A673 (cell line): ENCODE measurements at regions not wholly inside any gene's neighbourhood (a gene's known extent, or its start where the extent isn't known, plus 50 kb on each side); places are given as distances from the start of the nearest gene placed in this dataset.
A peak's percentile ranks its signal among the peaks of the same experiment; 100 is the strongest.

Experiments
- BruUV-seq: library from RNA; stranded (reverse); fragments of 400-500 nt; replicated peaks from 2 replicates; lab custom pipeline; 2021; lab: Mats Ljungman, UMichigan
- CTCF ChIA-PET: fragments of 300-600 bp; sonication (Branson Sonifier 250); formaldehyde crosslinking; loops from one replicate; lab custom pipeline; 2022; ENCODE audit warnings: antibody characterized with exemption; lab: Charles Lee
- POLR2A ChIA-PET: fragments of 300-600 bp; sonication (Branson Sonifier 250); formaldehyde crosslinking; loops from one replicate; lab custom pipeline; 2022; ENCODE audit warnings: antibody characterized with exemption; ENCODE audit not compliant: low non-redundant PET; lab: Charles Lee
- DNase-seq: peaks from one replicate; pipeline ENCODE4 v3.0.0-alpha.2; 2015; ENCODE audit warnings: low spot score
- H3K27ac ChIP-seq: fragments of 200-600 bp; sonication (generic); 2 replicates; pipeline ENCODE4 v1.5.1; 2016; ENCODE audit warnings: mixed run types, low read depth, mild to moderate bottlenecking, mixed read lengths, antibody characterized with exemption, low read length; ENCODE audit not compliant: poor library complexity, severe bottlenecking
- H3K27me3 ChIP-seq: fragments of 200-600 bp; sonication (generic); replicated peaks from 2 replicates; pipeline ENCODE4 v1.6.1; 2017; ENCODE audit warnings: mixed run types, low read depth, mild to moderate bottlenecking, mixed read lengths, antibody characterized with exemption, low read length; ENCODE audit not compliant: insufficient read depth, poor library complexity
- H3K36me3 ChIP-seq: fragments of 200-600 bp; sonication (generic); 2 replicates; pipeline ENCODE4 v1.6.1; 2016; ENCODE audit warnings: mixed run types, mild to moderate bottlenecking, mixed read lengths, antibody characterized with exemption, low read length; ENCODE audit not compliant: insufficient read depth, poor library complexity, severe bottlenecking
- H3K4me1 ChIP-seq: fragments of 200-600 bp; sonication (generic); 2 replicates; pipeline ENCODE4 v1.6.1; 2017; ENCODE audit warnings: mixed run types, mild to moderate bottlenecking, mixed read lengths, antibody characterized with exemption, low read length; ENCODE audit not compliant: insufficient read depth, poor library complexity, severe bottlenecking
- H3K4me3 ChIP-seq: fragments of 200-600 bp; sonication (generic); 2 replicates; pipeline ENCODE4 v1.5.1; 2016; ENCODE audit warnings: low read depth, mixed run types, mild to moderate bottlenecking, mixed read lengths, low read length; ENCODE audit not compliant: poor library complexity, severe bottlenecking
- H3K9me3 ChIP-seq: fragments of 200-600 bp; sonication (generic); 2 replicates; pipeline ENCODE4 v1.6.1; 2016; ENCODE audit warnings: mixed run types, low read depth, mild to moderate bottlenecking, mixed read lengths, antibody characterized with exemption, low read length; ENCODE audit not compliant: poor library complexity, severe bottlenecking
- EZH2 ChIP-seq: fragments of 200-600 bp; sonication (generic); IDR thresholded peaks from 2 replicates; pipeline ENCODE4 v1.6.1; 2017; ENCODE audit warnings: borderline replicate concordance, low read depth, mild to moderate bottlenecking, mixed read lengths, antibody characterized with exemption, low read length; ENCODE audit not compliant: poor library complexity, severe bottlenecking
- intact Hi-C: fragments of 100-400 bp; cut with micrococcal nuclease; formaldehyde crosslinking; loops from one replicate; pipeline ENCODE4 v1.10.0; 2022; ENCODE audit not compliant: unreplicated experiment
- TF ChIP-seq, protein P1 (sequence below): fragments of 300-800, 200-600 bp; sonication (generic); conservative IDR thresholded peaks from 2 replicates; pipeline ENCODE4 v1.5.1; 2017; ENCODE audit warnings: low read depth, mild to moderate bottlenecking, antibody characterized with exemption, low read length, moderate library complexity, mixed read lengths

DNA sequence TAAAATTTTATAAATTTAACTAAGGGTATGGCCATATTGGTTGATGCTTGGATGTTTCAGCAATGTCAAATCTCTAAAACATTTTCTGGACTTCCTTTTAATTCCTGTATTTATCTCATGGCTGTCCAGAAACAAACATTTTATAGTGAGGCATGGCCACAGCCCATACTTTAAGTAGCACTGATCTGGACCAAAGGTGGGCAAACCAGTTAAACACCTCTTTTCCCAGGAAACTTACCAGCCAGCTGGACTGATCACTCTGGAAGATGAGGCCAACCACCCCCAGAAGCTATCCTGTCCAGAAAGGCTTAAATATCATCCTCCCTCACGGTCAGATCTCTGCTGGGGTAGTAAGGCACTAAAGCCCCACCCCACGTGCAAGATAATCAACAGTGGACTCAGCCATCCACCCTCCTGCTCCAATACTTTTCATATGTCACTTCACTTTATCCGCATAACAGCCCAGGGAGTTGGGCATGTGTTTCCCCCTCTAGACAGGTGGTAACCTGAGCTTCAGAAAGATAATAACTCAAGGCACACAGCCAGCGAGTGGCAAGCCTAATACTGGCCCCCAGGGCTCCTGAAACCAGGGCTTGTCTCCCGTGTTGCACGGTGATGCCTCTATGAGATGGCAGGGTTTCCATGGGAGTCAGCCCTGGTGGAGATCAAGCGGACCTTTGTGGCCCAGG is 120.5 kb upstream of the NGF start:
- Histone ChIP-seq H3K36me3 (no peaks in the 10 kb centered on the region), H3K27ac (no peak overlapping the region), H3K4me3 (no peak overlapping the region), H3K9me3 (no peaks in the 10 kb centered on the region), H3K4me1 (no peaks in the 10 kb centered on the region), H3K27me3 (no peaks in the 10 kb centered on the region)
- intact Hi-C loops: no loop called here
- BruUV-seq: no TSS peak
- POLR2A ChIA-PET: interaction anchor here (0.7 kb wide), 1 partner anchor 1005 kb away, joined by 7 read pairs; no protein-coding TSS in a partner anchor
- TF ChIP-seq EZH2: no peak
- TF ChIP-seq, protein P1, sequence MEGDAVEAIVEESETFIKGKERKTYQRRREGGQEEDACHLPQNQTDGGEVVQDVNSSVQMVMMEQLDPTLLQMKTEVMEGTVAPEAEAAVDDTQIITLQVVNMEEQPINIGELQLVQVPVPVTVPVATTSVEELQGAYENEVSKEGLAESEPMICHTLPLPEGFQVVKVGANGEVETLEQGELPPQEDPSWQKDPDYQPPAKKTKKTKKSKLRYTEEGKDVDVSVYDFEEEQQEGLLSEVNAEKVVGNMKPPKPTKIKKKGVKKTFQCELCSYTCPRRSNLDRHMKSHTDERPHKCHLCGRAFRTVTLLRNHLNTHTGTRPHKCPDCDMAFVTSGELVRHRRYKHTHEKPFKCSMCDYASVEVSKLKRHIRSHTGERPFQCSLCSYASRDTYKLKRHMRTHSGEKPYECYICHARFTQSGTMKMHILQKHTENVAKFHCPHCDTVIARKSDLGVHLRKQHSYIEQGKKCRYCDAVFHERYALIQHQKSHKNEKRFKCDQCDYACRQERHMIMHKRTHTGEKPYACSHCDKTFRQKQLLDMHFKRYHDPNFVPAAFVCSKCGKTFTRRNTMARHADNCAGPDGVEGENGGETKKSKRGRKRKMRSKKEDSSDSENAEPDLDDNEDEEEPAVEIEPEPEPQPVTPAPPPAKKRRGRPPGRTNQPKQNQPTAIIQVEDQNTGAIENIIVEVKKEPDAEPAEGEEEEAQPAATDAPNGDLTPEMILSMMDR: no peak
- DNase-seq: no peak
- CTCF ChIA-PET: no interaction called here

DNA sequence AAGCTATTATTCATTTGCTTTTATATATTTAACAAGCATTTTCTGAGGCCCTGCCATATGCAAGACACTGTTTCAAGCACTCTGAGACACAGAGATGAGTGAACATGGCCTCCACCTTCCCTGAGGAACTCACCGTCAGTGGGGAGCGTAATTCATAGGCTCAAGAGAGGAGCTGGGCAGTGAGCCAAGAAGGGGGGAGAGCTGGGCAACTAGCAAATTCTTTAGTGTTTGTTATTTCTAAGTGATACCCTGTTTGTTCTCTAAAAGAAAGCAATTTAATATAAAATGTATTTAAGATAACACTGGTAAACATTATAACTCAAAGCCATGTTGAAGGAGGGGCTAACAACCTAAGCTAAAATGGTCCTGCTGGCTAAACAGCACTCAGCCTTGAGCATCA is 119.2 kb upstream of the NGF start:
- DNase-seq: peak; percentile 36
- no TSS peak for BruUV-seq
- no peaks in the 10 kb centered on the region for H3K27me3 ChIP-seq
- CTCF ChIA-PET: no interaction called here
- no peak overlapping the region for H3K4me3 ChIP-seq
- TF ChIP-seq, protein P1: no peak
- TF ChIP-seq EZH2: no peak
- no peaks in the 10 kb centered on the region for H3K36me3 ChIP-seq
- H3K9me3 ChIP-seq: no peaks in the 10 kb centered on the region
- intact Hi-C loops: no loop called here
- no peaks in the 10 kb centered on the region for H3K4me1 ChIP-seq
- no peak overlapping the region for H3K27ac ChIP-seq
- POLR2A ChIA-PET: no interaction called here

DNA sequence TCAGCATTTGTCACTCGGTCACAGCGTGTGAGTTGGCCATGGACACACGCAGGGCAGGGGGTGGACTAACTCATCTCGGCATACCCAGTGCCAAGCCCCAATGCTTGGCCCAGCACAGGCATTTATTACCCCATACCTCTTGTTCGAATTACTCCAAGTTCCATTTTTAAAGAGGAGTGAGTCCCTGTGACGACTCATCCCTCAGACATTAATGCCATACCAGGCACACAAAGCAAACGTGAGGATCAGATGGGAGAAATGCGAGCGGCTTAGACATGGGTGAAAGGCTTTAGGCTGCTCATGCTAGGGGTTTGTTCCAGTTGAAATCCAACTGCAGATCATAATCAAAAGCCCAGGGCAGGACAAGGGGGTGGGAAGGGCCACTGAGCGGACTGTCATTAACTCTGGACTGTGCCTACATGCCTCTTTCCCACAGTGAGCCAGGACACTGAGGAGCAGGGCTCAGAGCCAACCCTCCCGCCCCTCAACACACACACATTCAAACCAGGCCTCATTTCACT is 118.5 kb upstream of the NGF start:
- ChIA-PET CTCF (no interaction called here), POLR2A (no interaction called here)
- no peak overlapping the region for H3K4me3 ChIP-seq
- intact Hi-C loops: no loop called here
- H3K27me3 ChIP-seq: no peaks in the 10 kb centered on the region
- no peak overlapping the region for H3K27ac ChIP-seq
- H3K36me3 ChIP-seq: no peaks in the 10 kb centered on the region
- TF ChIP-seq, protein P1: no peak
- TF ChIP-seq EZH2: no peak
- H3K9me3 ChIP-seq: no peaks in the 10 kb centered on the region
- BruUV-seq: no TSS peak
- no peak for DNase-seq
- H3K4me1 ChIP-seq: no peaks in the 10 kb centered on the region
